Tibial nerve (tissue), 4 donors: ENCODE measurements at regions not wholly inside any gene's neighbourhood (a gene's known extent, or its start where the extent isn't known, plus 50 kb on each side); places are given as distances from the start of the nearest gene placed in this dataset.

Experiments used
- DNase-seq, 2 donors: peaks; one replicate each; pipeline ENCODE4 v3.0.0-alpha.2; 2019; ENCODE audit warnings: low spot score in 2 of 2
- H3K27ac ChIP-seq, 4 donors: fragments of 200-600 bp; sonication (generic) in 3 of 4; one replicate each; pipeline ENCODE4 v1.5.1; 2017 to 2019; ENCODE audit warnings: mild to moderate bottlenecking in 1 of 4
- H3K27me3 ChIP-seq, 2 donors: fragments of 200-600 bp; sonication (generic) in 1 of 2; one replicate each; pipeline versions ENCODE4 v1.5.1 to v1.6.0; 2017 to 2019
- H3K36me3 ChIP-seq, 3 donors: fragments of 200-600 bp; sonication (generic); one replicate each; pipeline ENCODE4 v1.5.1; 2018 to 2019
- H3K4me1 ChIP-seq, 4 donors: fragments of 200-600 bp; sonication (generic) in 3 of 4; one replicate each; pipeline ENCODE4 v1.5.1; 2017 to 2019
- H3K4me3 ChIP-seq, 4 donors: fragments of 200-600 bp; sonication (generic) in 3 of 4; one replicate each; pipeline ENCODE4 v1.5.1; 2017 to 2019; ENCODE audit warnings: mild to moderate bottlenecking in 1 of 4, moderate library complexity in 1 of 4
- H3K9me3 ChIP-seq, 4 donors: fragments of 200-600 bp; sonication (generic) in 3 of 4; one replicate each; pipeline ENCODE4 v1.5.1; 2017 to 2019
- CTCF ChIP-seq, 5 experiments: fragments of 200-600 bp in 3 of 5; fragments of 450-650 bp in 2 of 5; sonication (generic) in 3 of 5; IDR thresholded peaks; one replicate each; pipeline ENCODE4 v1.5.1; 2016 to 2019; ENCODE audit warnings: antibody characterized with exemption in 5 of 5, mild to moderate bottlenecking in 3 of 5, moderate library complexity in 2 of 5
- EP300 ChIP-seq, 2 donors: sonication (generic); formaldehyde crosslinking; IDR thresholded peaks; one replicate each; pipeline ENCODE4 v1.6.1; 2017; ENCODE audit warnings: antibody characterized with exemption in 2 of 2, mild to moderate bottlenecking in 1 of 2
- POLR2A ChIP-seq, 2 donors: fragments of 450-650 bp; IDR thresholded peaks; one replicate each; pipeline ENCODE4 v1.6.1; 2017; ENCODE audit warnings: antibody characterized with exemption in 2 of 2, mild to moderate bottlenecking in 2 of 2, moderate library complexity in 2 of 2
- WGBS, 2 donors: methylation state at CpG; one replicate each; pipeline ENCODE4 v1.1.5; 2018; 5-methylcytosine and 5-hydroxymethylcytosine counted together

- Histone ChIP-seq H3K27ac (no peak overlapping the region), H3K4me1 (no peaks in the 10 kb centered on the region), H3K36me3 (no peaks in the 10 kb centered on the region), H3K4me3 (no peak overlapping the region), H3K27me3 (no peaks in the 10 kb centered on the region), H3K9me3 (no peaks in the 10 kb centered on the region)
- TF ChIP-seq EP300 (IDR thresholded peaks at IDR 0.05) = no peak
- TF ChIP-seq POLR2A (IDR thresholded peaks at IDR 0.05) = no peak
- no peak for TF ChIP-seq CTCF (IDR thresholded peaks at IDR 0.05)
- DNase-seq = no peak
- 86 to 89% methylated on average over 5 of the region's 5 CpGs for WGBS, 2 donors
Measured at GRCh38 chr1:219433001-219433400, 179.9 kb downstream of the ZC3H11B start.

GRCh38 chr1:219432191-219432606 is 180.7 kb downstream of the ZC3H11B start:
- Histone ChIP-seq H3K27ac (no peak overlapping the region), H3K9me3 (no peaks in the 10 kb centered on the region), H3K4me1 (no peaks in the 10 kb centered on the region), H3K27me3 (no peaks in the 10 kb centered on the region), H3K36me3 (no peaks in the 10 kb centered on the region), H3K4me3 (no peak overlapping the region)
- no peak for DNase-seq
- 89 to 92% methylated on average over 3 of the region's 3 CpGs for WGBS, 2 donors
- TF ChIP-seq POLR2A (IDR thresholded peaks at IDR 0.05) (no peak), CTCF (IDR thresholded peaks at IDR 0.05) (no peak), EP300 (IDR thresholded peaks at IDR 0.05) (no peak)

GRCh38 chr1:219430419-219430818 is 182.5 kb downstream of the ZC3H11B start:
- DNase-seq = no peak
- Histone ChIP-seq H3K27me3 (no peaks in the 10 kb centered on the region), H3K36me3 (no peaks in the 10 kb centered on the region), H3K4me3 (no peak overlapping the region), H3K4me1 (no peaks in the 10 kb centered on the region), H3K27ac (no peak overlapping the region), H3K9me3 (no peaks in the 10 kb centered on the region)
- TF ChIP-seq POLR2A (IDR thresholded peaks at IDR 0.05) = no peak
- no peak for TF ChIP-seq EP300 (IDR thresholded peaks at IDR 0.05)
- no peak for TF ChIP-seq CTCF (IDR thresholded peaks at IDR 0.05)
- 91 to 98% methylated on average over 1 of the region's 1 CpG for WGBS, 2 donors

- TF ChIP-seq POLR2A (IDR thresholded peaks at IDR 0.05) (no peak), CTCF (IDR thresholded peaks at IDR 0.05) (no peak), EP300 (IDR thresholded peaks at IDR 0.05) (no peak)
- no peaks in the 10 kb centered on the region for H3K9me3 ChIP-seq
- no peak overlapping the region for H3K4me3 ChIP-seq
- DNase-seq = no peak
- no peaks in the 10 kb centered on the region for H3K27me3 ChIP-seq
- H3K36me3 ChIP-seq = no peaks in the 10 kb centered on the region
- H3K4me1 ChIP-seq = no peaks in the 10 kb centered on the region
- no peak overlapping the region for H3K27ac ChIP-seq
- 80 to 92% methylated on average over 5 of the region's 5 CpGs for WGBS, 2 donors
Measured at GRCh38 chr1:219428651-219429050, 184.3 kb downstream of the ZC3H11B start.

GRCh38 chr1:219427989-219428388 is 184.9 kb downstream of the ZC3H11B start:
- no peaks in the 10 kb centered on the region for H3K9me3 ChIP-seq
- 67 to 69% methylated on average over 2 of the region's 2 CpGs for WGBS, 2 donors
- no peak overlapping the region for H3K27ac ChIP-seq
- no peaks in the 10 kb centered on the region for H3K36me3 ChIP-seq
- no peak overlapping the region for H3K4me3 ChIP-seq
- no peaks in the 10 kb centered on the region for H3K27me3 ChIP-seq
- H3K4me1 ChIP-seq = no peaks in the 10 kb centered on the region
- TF ChIP-seq POLR2A (IDR thresholded peaks at IDR 0.05) (no peak), EP300 (IDR thresholded peaks at IDR 0.05) (no peak), CTCF (IDR thresholded peaks at IDR 0.05) (no peak)
- no peak for DNase-seq
